ENCODE measurements at regions not wholly inside any gene's neighbourhood (a gene's known extent, or its start where the extent isn't known, plus 50 kb on each side); places are given as distances from the start of the nearest gene placed in this dataset.

DNA sequence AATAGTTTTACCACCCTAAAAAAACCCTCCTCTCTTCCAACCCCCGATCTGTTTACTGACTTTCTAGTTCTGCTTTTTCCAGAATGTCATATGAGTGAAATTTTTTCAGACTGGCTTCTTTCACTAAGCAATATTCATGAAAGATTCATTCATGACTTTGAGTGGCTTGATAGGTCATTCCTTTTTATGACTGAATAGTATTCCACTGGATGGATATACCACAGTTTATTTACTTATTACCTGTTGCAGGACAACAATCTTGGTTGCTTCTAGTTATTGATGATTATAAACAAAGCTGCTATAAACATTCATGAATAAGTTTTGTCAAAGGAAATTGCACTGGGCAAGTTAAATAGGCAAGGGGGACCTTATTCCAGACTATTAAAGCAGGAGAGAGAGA lies 264.2 kb downstream of the UTP18 start:
- no peak for DNase-seq (ENCODE audit: low spot score)
- intact Hi-C loops (cut with DNase I), result no loop called here

DNA sequence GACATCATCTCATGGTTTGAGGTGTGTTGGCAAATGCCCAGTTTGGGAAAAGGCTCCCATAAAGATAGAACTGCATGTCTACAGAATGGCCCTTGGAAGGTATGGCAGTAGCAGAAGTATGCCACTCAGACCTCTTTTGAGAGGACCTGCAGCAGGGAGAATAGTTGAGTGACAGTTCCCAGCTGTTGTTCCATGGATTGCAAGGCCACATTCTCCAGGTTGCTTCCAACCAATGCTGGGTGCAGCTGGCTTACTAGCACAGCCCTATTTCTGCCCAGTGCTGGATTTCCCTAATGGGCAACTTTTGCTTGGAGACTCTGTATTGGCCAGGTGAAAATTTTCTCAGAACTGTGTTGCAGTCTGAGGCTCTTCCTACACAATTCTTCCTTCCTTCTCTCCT lies 266.2 kb downstream of the UTP18 start:
- intact Hi-C loops (cut with DNase I), result no loop called here
- no peak for DNase-seq (ENCODE audit: low spot score)

DNA sequence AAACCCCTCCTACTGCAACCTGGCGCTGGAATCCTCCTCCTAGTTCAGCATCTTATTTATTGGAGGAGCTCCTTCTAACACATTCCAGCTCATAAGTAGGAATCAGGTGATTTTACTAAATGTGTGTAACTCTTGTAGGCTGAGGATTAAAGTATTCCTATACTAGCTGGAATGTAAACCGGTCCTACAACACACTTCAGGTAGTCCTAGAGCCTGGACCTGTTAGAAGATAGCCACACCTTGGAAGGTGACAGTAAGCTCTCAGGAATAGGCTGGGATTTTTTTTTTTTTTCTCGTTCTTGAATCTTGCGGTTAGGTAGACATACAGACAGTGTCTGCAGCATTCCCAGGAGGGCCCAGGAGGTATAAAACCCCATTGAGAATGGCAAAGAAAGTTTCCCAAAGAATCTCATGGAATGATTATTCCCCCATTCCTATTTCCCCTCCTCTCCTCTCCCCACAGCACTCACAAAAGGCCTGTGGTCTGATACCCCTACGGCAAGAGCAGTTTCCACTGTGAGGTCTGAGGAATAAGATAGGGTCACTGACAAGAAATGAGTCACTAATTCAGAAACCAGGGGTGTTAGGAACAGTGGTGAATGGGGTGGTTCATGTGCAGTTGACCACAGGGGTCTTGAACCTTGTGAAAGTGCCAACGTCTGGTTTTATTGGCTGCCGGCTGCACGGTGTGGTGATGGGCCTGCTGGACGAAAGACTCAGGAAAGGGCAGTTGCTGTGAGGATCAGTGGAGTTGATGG lies 267.1 kb downstream of the UTP18 start:
- no peak for DNase-seq (ENCODE audit: low spot score)
- intact Hi-C loops (cut with DNase I), result no loop called here

DNA sequence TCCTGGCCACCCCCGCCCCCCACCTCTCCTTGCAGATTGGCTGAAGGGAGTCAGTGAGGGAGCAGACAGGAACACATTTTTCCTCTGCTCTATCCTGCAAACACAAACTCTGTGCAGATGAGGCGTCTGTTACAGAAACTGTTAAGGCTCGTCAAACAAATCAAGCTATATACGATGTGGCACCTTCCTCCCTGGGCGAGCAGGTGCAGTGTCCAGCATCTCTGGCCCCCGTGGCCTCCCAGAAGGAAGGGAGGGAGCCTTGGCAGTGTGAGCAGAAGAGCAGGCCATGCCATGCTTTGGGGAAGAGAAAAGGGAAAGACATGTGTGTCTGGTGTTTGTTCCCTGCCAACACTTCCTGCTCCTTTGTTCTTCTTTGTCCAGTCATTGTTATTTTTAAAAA lies 267.8 kb downstream of the UTP18 start:
- intact Hi-C loops (cut with DNase I), result no loop called here
- DNase-seq (ENCODE audit: low spot score), result no peak

DNA sequence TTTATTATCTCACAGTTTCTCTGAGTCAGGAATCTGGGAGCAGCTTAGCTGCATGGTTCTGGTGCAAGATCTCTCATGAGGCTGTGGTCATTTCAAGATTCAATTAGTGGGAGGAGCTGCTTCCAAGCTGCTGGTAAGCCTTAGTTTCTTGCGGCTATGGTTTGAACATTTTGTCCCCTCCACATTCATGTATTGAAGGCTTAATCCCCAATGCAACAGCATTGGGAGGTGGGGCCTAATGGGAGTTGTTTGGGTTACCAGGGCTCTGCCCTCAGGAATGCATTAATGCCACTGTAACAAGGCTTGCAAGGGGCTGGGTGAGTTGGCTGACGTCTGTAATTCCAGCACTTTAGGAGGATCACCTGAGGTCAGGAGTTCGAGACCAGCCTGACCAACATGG lies 272.9 kb downstream of the UTP18 start:
- DNase-seq (ENCODE audit: low spot score), result no peak
- intact Hi-C loops (cut with DNase I), result no loop called here

DNA sequence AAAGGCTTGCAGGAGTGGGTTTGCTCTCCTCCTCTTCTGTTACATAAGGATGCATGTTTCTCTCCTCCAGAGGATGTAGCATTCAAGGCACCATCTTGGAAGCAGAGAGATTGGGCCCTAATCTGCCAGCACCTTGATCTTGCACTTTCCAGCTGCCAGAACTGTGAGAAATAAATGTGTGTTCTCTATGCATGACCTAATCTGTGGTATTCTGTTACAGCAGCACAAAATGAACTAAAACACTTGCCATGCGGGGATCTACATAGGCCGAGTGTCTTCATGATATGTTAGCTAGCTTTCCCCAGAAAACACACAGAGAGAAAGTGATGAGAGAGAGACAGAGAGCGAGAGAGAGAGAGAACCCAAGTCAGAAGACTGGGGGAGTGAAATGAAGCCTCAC lies 273.5 kb downstream of the UTP18 start:
- intact Hi-C loops (cut with DNase I), result no loop called here

DNA sequence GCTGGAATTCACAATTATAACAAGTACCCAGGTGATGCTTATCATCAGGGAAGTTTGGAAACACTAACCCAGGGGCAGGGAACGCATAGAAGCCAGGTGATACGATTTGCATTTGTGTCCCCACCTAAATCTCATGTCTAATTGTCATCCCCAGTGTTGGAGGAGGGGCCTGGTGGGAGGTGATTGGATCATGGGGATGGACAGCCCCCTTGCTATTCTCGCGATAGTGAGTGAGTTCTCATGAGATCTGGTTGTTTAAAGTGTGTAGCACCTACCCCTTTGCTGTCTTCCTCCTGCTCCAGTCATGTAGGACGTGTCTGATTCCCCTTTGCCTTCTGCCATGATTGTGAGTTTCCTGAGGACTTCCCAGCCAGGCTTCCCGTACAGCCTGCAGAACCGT lies 276.3 kb downstream of the UTP18 start:
- no peak for DNase-seq (ENCODE audit: low spot score)
- intact Hi-C loops (cut with DNase I), result no loop called here

More for the DNA sequence above, 273.5 kb downstream of the UTP18 start:
- DNase-seq (ENCODE audit: low spot score), result no peak

DNA sequence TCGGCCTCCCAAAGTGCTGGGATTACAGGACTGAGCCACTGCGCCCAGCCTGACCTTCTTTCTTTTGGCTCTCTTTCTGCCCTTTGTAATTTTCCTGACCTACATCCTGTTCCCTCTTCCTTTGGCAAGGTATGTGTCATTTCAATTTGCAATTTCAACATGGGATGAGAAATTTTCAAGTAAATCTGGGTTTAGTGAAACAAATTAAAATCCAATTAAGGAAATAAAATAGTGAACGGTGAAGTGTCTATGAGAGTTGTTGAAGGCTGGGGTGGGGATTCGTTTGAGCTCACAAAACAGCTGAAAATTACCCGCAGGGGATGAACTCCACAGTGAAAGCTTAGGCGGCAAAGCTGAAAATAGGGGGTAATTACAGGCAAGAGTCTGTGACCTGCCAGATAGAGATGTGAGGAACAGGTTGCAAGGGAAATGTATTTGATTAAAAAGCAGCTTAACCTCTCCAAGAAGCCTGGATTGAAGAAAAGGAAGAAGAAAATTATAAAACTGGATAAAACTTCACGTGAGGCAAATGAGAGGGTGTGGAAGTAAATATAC lies 277.7 kb downstream of the UTP18 start:
- DNase-seq (ENCODE audit: low spot score), result no peak
- intact Hi-C loops (cut with DNase I), result no loop called here

DNA sequence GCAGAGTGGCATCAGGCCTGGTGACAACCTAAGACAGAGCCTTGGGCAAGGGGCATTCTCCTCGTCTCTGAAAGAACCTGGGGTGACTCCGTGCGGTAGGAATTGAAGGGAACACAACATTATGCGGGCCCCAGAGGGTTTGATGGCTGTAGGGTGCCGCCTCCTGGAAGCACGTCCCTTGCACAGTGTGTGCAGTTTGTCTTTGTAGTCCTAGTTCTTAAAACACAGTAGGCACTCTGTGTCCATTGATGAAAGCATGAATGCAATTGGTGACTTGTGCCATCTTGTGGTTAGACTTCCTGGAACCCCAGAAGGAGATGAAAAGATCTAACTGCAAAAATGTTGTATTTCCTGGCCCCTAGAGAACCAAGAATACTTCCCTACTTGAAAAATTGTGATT lies 279.8 kb downstream of the UTP18 start:
- intact Hi-C loops (cut with DNase I), result no loop called here
- DNase-seq (ENCODE audit: low spot score), result no peak

DNA sequence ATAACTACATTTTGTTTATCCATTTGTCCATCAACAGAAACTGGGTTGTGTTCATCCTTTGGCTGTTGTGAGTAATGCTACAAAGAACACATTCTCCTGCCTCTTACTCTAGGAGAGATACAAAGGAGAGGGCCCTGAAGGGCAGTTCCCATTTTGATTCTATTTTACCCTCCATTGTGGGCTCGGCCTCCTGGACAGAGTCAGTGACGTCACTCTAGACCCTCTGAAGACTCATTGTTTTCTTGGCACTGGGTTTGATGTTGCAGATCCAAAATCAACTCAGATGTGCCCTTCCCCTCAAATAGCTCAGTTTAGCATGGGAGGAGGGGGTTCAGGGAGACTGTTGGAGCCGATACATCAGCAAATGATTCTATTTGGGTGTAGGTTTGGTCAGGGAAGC lies 280.9 kb downstream of the UTP18 start:
- intact Hi-C loops (cut with DNase I), result no loop called here
- DNase-seq (ENCODE audit: low spot score), result no peak

DNA sequence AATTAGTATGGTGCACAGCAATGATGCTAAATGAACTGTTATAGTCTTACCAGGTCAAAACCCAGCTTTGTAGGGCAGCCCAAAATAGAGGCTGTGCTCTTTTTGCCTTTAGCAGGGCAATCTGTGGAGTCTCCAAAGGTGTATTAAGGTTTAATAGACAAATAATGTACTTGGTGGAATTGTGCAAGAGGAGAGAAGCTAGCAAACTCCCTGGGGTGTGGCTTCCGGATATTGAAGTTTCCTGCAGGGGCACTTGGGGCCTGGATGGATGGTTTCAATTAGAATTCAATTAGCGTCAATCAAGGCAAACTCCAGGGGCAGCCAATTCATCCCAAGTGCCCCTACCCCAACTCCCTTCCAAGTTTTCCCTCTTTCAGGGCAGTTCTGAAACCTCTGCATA lies 285.8 kb downstream of the UTP18 start:
- no peak for DNase-seq (ENCODE audit: low spot score)
- intact Hi-C loops (cut with DNase I), result no loop called here

DNA sequence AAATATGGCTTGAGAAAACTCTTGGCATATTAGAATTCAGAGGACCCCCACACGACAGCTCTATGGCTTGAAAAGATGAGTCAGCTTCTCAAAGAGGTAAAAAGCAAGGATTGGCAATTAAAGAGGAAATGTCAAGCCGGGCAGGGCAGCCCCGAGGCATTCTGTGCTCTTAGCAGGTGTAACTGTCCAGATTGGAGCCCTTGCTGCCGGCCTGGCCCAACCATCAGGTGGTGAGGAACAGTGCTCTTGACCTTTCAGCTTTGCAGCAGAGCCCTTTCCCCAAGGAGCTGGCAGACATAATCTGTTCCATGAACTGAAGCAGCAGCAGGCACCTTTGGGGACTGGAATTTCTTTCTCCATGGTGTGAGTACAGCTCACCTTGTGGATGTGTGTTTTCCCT lies 287.8 kb downstream of the UTP18 start:
- intact Hi-C loops (cut with DNase I), result no loop called here
- DNase-seq (ENCODE audit: low spot score), result peak; percentile 78

DNA sequence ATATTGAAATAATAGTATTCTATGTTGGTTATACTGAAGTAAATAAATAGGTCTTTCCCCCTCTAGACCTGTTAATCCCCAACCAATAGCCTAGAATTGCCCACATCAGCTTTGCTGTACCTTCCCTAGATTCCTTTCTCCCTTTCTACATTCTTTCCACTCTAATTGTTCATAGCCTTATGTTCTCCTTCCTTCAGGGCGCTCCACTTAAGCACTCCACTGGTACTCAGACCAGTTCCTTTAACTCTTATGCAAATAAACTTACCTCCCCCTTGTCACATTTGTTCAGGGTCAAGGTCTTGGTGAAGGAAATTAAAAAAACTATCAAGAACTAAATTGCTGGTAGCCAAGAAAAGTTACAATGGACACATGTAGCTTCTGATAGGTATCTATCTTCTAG lies 294.8 kb downstream of the UTP18 start:
- intact Hi-C loops (cut with DNase I), result no loop called here
- no peak for DNase-seq (ENCODE audit: low spot score)

DNA sequence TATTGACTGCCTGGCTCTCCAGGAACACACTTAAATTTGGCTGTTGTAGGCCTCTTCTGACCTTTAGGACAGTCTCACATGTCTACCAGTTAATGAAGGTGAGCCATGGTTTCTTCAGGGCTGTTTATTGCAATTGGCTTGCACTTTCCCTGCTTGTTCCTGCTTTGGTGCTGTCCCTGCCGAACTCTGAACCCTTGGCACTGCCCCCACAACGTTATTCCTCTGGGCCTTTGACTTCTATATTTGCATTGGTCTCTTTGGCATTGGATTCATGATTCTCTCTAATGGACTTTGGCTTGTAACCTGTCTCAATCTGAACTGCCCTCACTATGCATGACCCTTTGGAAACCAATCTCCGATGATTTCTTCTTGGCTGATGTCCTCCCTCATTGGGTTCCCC lies 299.4 kb downstream of the UTP18 start:
- intact Hi-C loops (cut with DNase I), result loop anchor here in 1 of 2 donors (2.0 kb wide), 1 partner anchor 257 kb away; no protein-coding TSS in a partner anchor
- DNase-seq (ENCODE audit: low spot score), result no peak

DNA sequence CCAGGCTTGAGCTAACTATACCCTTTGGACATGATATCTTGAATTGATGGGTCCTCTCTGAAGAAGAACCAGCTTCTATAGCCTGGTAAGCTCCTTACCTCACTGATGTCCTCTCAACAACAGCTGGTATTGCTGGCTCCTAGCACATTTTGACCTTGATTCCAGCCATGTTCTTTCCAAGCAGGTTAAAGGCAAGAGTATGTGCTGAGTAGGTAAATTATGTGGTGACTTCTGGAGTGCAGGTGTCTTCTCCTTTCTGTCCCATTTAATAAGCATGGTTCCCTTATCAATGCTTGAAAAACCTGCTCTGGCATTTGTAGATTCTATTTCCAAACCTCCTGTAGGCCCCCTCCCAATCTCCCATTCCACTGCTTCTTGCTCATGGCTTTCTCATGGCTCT lies 300.1 kb downstream of the UTP18 start:
- intact Hi-C loops (cut with DNase I), result loop anchor here in 1 of 2 donors (2.0 kb wide), 1 partner anchor 256 kb away; no protein-coding TSS in a partner anchor

DNA sequence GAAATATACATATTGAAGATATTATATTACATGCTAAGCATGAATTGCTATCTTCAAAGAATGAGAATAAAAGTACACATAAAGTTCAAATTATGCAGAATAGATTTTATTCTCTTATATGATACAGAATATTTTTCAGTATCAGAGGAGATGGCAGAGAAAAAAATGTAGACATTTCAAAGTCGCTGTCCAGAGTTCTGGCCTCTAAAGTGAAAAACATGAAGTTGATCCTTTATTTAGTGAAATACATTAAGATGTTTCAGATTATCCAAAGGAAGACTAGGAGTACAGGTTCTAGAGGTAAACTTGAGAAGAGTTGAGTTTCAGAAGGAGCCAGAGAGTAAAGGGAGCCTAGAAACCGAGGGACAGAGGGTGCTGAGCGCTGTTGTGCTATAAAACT lies 303.6 kb downstream of the UTP18 start:
- intact Hi-C loops (cut with DNase I), result no loop called here
- DNase-seq (ENCODE audit: low spot score), result no peak

More for the DNA sequence above, 300.1 kb downstream of the UTP18 start:
- DNase-seq (ENCODE audit: low spot score), result no peak

DNA sequence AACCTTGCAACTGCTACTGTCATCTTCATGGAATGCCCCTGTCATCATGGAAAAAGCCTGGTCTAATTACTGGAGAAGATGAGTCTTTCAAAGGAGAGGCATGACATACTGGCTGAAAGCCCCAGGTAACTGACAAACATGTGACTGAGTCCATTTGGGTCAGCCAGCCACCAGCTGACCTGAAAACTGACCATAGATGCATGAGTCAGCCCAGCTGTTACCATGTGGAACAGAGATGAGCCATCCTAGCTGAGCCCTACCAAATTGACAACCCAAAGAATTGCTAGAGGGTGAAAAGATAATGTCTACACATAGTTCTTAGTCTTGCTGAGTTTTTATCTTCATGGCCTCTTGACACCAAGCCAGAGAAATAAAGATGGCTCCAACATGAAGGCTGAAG lies 311.8 kb downstream of the UTP18 start:
- no peak for DNase-seq (ENCODE audit: low spot score)
- intact Hi-C loops (cut with DNase I), result no loop called here

All from posterior vena cava (tissue), 2 donors.